T-helper 1 cell treated with Interleukin-12 subunit alpha and Interleukin-12 subunit beta and Interleukin-4 antibody, amounts not matched to agents 30 μg/mL and 1 μg/mL, for 36 hours (primary cell): ENCODE measurements at regions not wholly inside any gene's neighbourhood (a gene's known extent, or its start where the extent isn't known, plus 50 kb on each side); places are given as distances from the start of the nearest gene placed in this dataset.

ENCODE experiments used
- H3K27ac Mint-ChIP-seq: one replicate; pipeline ENCODE4 v1.8.0; 2021; ENCODE audit warnings: mild to moderate bottlenecking, mixed read lengths
- H3K27me3 Mint-ChIP-seq: one replicate; pipeline ENCODE4 v1.8.0; 2021; ENCODE audit warnings: low read depth, mixed read lengths
- H3K36me3 Mint-ChIP-seq: one replicate; pipeline ENCODE4 v1.8.0; 2021; ENCODE audit warnings: low read depth, mixed read lengths
- H3K4me1 Mint-ChIP-seq: one replicate; pipeline ENCODE4 v1.8.0; 2021; ENCODE audit warnings: low read depth, mixed read lengths
- H3K4me3 Mint-ChIP-seq: one replicate; pipeline ENCODE4 v1.8.0; 2021; ENCODE audit warnings: mild to moderate bottlenecking, moderate library complexity, mixed read lengths
- H3K9me3 Mint-ChIP-seq: one replicate; pipeline ENCODE4 v1.8.0; 2021; ENCODE audit warnings: mixed read lengths

DNA sequence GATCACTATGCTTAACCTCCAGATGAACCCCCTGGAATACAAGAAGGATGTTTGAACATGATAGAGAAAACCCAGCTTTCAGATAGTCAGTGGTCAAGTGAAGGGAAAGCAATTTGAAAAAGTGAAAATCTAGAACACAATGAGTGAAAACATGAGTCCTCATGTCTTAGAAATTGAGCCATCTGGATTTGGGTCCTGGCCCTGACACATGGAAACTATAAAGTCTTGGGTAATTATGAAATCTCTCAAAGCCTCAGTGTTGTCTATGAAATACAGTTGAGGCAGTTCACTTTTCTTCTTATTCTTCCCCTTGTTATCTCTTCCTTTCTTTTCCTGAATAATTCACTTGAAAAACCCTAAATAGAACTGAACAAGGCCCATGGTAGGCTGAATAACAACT, 120.6 kb downstream of the EN1 start:
- Mint-ChIP-seq H3K27ac (no peak overlapping the region), H3K27me3 (peaks cover 3% of the 10 kb centered on the region), H3K36me3 (no peaks in the 10 kb centered on the region), H3K4me3 (no peak overlapping the region), H3K4me1 (no peaks in the 10 kb centered on the region), H3K9me3 (no peaks in the 10 kb centered on the region)

DNA sequence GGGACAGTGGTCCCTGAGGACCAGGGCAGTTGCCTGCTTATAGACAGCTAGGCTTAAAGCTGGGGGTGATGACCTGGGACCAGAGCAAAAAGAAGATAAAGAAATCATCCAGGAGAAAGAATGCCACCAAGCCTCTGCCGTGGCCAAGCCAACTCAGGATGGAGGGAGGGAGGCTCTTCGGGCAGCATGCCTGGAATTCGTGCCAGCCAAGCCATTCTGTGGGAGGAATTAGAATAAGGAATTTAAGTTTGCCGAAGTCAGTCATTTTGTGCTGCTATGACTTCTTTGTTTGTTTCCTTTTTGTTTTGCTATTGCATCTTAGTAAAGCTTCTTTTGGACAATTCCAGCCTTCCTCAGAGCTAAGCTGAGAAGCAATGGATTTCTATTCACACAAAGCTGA, 124.1 kb downstream of the EN1 start:
- Mint-ChIP-seq H3K27me3 (peaks cover 3% of the 10 kb centered on the region), H3K4me1 (no peaks in the 10 kb centered on the region), H3K27ac (no peak overlapping the region), H3K9me3 (no peaks in the 10 kb centered on the region), H3K4me3 (no peak overlapping the region), H3K36me3 (no peaks in the 10 kb centered on the region)

DNA sequence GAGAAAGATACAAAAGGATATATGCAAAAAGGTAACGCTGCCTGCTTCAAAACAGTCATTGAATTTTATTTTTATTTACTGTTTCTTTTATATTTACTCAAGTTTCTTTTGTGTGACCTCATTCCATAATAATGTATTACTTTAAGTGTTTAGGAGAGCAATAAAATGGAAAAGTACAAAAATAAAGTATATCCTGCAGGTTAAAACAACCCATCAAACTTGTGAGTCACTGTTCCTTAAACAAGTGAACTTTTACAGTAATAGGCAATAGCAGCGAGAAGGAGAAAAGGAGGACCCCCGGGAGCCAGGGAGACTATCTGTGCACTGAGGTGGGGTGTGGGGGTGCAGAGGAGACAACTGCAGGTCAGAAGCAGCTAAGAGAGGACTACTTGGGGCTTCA, 124.5 kb downstream of the EN1 start:
- no peaks in the 10 kb centered on the region for H3K9me3 Mint-ChIP-seq
- H3K27ac Mint-ChIP-seq: no peak overlapping the region
- no peak overlapping the region for H3K4me3 Mint-ChIP-seq
- peaks cover 3% of the 10 kb centered on the region for H3K27me3 Mint-ChIP-seq
- no peaks in the 10 kb centered on the region for H3K36me3 Mint-ChIP-seq
- H3K4me1 Mint-ChIP-seq: no peaks in the 10 kb centered on the region

DNA sequence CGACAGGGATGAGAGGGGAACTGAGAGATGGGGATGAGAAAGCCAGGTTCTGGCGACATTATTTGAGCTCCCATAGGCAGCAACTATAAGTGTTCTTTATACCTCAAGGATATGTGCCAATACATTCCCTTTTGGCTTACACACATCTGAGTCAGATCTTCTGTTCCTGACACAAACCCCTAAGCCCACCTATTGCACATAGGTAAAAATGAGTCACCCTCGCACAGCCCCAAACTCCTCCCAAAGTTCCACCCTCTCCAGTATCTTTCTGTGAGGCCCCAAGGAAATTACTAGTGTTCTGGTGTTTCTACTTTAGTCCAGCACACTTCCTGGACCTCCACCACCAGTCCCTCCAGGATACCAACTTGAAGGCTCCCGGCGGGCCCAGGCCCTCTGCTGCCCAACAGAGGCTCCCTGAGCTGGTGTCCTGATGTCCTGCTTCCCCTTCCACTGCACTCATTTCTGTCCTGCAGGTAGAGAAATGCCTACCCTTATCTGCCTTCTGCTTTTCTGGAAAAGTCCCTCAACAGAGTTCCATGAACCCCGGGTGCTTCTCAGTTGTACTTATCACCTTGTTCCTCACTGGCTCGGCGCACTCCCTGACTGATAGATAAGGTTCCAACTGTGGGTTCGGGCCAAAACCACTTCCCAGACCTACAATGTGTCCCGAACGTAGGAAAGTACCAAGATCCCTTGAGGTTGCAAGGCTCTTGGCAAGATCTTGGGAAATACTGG, 125.5 kb downstream of the EN1 start:
- H3K4me1 Mint-ChIP-seq: no peaks in the 10 kb centered on the region
- peaks cover under 1% of the 10 kb centered on the region for H3K27me3 Mint-ChIP-seq
- no peaks in the 10 kb centered on the region for H3K9me3 Mint-ChIP-seq
- no peak overlapping the region for H3K27ac Mint-ChIP-seq
- no peaks in the 10 kb centered on the region for H3K36me3 Mint-ChIP-seq
- H3K4me3 Mint-ChIP-seq: no peak overlapping the region

DNA sequence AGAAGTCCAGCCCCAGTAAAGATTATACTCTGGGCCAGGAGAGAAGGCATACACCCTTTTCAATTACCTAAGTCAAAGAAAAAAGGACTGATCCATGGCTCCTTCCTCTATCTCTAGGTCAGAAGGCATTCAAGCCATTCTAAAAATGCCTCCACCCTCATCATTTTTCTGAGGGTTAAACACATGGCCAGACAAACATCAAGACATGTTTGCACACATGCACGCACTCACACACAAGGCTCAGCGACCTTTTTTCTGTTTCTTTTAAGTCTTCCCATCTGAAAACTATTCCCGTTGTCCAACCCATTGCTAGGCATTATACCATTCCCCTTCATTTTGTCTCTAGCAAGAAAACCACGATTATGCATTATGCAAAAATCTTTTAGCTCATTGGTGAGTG, 126.6 kb downstream of the EN1 start:
- H3K4me1 Mint-ChIP-seq: no peaks in the 10 kb centered on the region
- H3K4me3 Mint-ChIP-seq: no peak overlapping the region
- no peaks in the 10 kb centered on the region for H3K27me3 Mint-ChIP-seq
- no peak overlapping the region for H3K27ac Mint-ChIP-seq
- no peaks in the 10 kb centered on the region for H3K9me3 Mint-ChIP-seq
- no peaks in the 10 kb centered on the region for H3K36me3 Mint-ChIP-seq

DNA sequence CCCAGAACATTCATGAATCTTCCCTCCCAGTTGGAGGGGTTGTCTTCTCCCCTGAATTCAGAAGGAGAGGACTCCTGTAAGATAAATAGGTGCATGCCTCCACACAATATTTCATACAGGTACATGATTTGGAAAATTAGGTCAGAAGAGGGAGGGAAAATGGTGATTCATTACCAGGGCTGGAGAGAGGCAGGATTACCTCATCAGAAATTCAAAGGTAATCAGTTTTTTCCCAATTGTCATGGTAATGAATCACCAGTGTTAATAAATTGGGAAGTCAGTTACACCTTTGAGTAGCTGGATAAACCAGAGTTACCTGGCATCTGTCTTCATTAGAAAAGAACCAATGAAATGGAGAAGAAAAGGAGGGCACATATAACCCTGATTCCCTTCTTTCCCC, 128.5 kb downstream of the EN1 start:
- H3K9me3 Mint-ChIP-seq: no peaks in the 10 kb centered on the region
- H3K27me3 Mint-ChIP-seq: no peaks in the 10 kb centered on the region
- H3K4me3 Mint-ChIP-seq: no peak overlapping the region
- no peaks in the 10 kb centered on the region for H3K4me1 Mint-ChIP-seq
- no peak overlapping the region for H3K27ac Mint-ChIP-seq
- H3K36me3 Mint-ChIP-seq: no peaks in the 10 kb centered on the region

DNA sequence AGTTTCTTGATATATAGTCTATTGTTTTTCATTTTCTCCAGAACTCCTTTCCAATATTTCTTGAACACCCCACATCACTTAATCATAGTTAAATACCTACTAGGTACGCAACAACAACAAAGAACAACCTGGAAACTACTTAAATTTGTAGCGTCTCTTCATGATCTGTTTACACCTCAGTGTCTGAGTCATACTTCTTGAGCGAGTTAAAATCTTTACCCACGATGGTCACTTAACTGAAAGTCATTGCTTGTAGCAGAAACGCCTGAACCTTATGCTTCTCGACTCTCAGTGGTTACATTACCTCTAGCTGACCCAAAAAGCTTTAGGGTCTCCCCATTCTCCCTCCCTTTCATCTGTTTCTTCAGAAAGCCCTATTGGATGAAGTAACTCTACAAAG, 131.3 kb downstream of the EN1 start:
- no peaks in the 10 kb centered on the region for H3K9me3 Mint-ChIP-seq
- no peaks in the 10 kb centered on the region for H3K27me3 Mint-ChIP-seq

DNA sequence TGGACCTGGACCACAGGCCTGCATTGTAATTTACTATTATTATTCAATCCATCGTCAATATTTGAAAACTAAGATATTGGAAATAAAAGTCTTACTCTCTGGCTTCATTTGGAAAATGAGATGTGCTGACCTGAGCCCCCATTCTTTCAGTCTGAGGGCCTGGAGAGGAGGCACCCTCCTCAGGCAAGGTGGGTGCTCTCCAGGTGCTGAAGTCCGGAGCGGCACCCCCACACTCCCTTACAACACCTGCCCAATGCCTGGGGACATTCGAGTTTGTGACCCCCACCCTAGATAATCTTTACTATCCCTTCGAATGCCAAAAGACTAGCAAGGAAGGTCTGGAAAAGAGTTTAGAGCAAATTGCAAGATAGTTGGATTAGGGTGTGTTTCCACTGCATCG, 133.3 kb downstream of the EN1 start:
- Mint-ChIP-seq H3K9me3 (no peaks in the 10 kb centered on the region), H3K27ac (no peak overlapping the region), H3K36me3 (no peaks in the 10 kb centered on the region), H3K4me1 (no peaks in the 10 kb centered on the region), H3K4me3 (no peak overlapping the region), H3K27me3 (no peaks in the 10 kb centered on the region)

More for the DNA sequence above, 131.3 kb downstream of the EN1 start:
- no peak overlapping the region for H3K27ac Mint-ChIP-seq
- no peaks in the 10 kb centered on the region for H3K36me3 Mint-ChIP-seq
- H3K4me3 Mint-ChIP-seq: no peak overlapping the region
- no peaks in the 10 kb centered on the region for H3K4me1 Mint-ChIP-seq

DNA sequence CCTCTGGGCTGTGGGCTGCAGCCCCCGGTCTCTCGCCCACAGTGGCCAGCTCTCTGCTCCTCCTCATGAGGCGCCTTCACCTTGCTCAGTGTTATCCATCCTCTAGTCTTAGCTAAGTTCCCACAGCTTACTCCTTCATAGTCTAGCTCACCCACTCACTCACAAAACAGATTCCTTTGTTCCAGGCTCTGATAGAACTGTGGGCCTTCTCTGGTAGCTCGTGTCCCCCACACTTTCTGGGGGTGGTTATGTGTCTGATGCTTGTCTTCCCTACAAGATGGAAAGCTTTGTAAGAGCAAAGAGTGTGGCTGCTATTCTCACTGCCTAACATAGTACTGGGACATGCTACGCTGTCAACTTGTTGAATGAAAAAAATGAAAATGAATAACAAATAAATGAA, 135.8 kb downstream of the EN1 start:
- Mint-ChIP-seq H3K4me1 (no peaks in the 10 kb centered on the region), H3K27me3 (no peaks in the 10 kb centered on the region), H3K9me3 (no peaks in the 10 kb centered on the region), H3K4me3 (no peak overlapping the region), H3K27ac (no peak overlapping the region), H3K36me3 (no peaks in the 10 kb centered on the region)

DNA sequence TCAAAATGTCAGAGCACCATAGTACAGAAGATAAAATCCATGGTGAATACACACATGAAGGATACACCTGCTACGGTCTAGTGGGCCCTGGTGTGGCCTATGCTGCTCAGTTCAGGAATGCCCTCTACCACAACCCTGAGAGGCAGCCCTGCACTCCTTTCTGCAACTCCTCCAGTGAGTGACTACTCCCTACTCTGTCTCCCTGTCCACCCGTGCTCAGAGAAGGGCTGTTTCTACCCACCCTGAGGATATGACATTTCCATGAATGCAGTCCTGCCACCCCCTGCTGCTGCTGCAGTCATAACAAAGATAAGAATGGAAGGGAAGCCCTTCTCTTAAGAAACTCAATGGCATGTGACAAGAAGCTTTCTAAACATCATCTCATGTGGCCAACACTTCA, 137.0 kb downstream of the EN1 start:
- Mint-ChIP-seq H3K4me1 (no peaks in the 10 kb centered on the region), H3K27me3 (no peaks in the 10 kb centered on the region), H3K4me3 (no peak overlapping the region), H3K9me3 (no peaks in the 10 kb centered on the region), H3K27ac (no peak overlapping the region), H3K36me3 (no peaks in the 10 kb centered on the region)

DNA sequence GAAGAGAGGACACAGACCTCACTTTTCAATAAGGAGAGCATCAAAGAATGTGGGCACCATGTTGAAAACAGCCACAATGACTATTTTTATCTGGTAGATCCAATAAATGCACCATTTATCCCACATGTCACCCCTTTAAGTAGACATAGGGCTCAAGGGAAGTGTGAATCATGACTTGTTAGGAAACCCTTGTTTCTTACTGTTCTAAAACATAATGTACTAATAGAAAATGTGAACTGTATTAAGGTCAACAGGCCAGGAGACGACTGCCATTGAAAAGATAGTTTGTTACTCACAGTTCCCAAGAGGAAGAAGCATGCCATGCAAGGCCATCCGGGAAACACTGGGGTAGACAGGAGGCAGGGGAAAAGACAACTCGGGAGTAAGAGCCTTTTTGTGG, 137.7 kb downstream of the EN1 start:
- Mint-ChIP-seq H3K36me3 (no peaks in the 10 kb centered on the region), H3K4me3 (no peak overlapping the region), H3K27ac (no peak overlapping the region), H3K4me1 (no peaks in the 10 kb centered on the region), H3K9me3 (no peaks in the 10 kb centered on the region), H3K27me3 (no peaks in the 10 kb centered on the region)

DNA sequence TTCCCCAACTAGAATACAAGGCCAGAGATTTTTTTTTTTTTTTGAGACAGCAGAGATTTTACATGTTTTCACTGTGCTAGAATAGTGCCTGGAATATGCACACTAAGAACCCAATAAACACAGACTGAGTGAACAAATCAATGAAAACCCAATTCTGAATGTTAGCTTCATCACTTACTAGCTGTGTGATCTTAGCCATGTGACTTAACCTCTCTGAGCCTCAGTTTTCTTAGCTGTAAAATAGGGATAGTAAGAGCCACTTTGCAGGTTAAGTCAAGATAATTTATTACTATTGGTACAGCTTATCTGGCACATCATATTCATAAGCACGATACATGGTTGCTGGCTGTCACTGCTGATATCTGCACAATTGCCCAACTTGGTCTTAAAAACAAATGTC, 140.6 kb downstream of the EN1 start:
- H3K27me3 Mint-ChIP-seq: no peaks in the 10 kb centered on the region
- H3K36me3 Mint-ChIP-seq: no peaks in the 10 kb centered on the region
- no peaks in the 10 kb centered on the region for H3K9me3 Mint-ChIP-seq
- H3K27ac Mint-ChIP-seq: no peak overlapping the region
- H3K4me1 Mint-ChIP-seq: no peaks in the 10 kb centered on the region
- H3K4me3 Mint-ChIP-seq: no peak overlapping the region

DNA sequence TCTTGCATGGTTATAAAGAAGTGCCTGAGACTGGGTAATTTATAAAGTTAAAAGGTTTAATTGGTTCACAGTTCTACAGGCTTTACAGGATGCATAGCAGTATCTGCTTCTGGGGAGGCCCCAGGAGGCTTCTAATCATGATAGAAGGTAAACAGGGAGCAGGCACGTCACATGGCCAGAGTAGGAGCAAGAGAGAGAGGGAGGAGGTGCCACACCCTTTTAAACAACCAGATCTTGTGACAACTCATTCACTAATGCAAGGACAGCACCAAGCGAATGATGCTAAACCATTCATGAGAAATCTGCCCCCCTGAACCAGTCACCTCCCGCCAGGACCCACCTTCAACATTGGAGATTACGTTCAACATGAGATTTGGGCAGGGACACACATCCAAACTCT, 141.1 kb downstream of the EN1 start:
- H3K27ac Mint-ChIP-seq: no peak overlapping the region
- H3K4me3 Mint-ChIP-seq: no peak overlapping the region
- no peaks in the 10 kb centered on the region for H3K9me3 Mint-ChIP-seq
- no peaks in the 10 kb centered on the region for H3K4me1 Mint-ChIP-seq
- no peaks in the 10 kb centered on the region for H3K27me3 Mint-ChIP-seq
- no peaks in the 10 kb centered on the region for H3K36me3 Mint-ChIP-seq

DNA sequence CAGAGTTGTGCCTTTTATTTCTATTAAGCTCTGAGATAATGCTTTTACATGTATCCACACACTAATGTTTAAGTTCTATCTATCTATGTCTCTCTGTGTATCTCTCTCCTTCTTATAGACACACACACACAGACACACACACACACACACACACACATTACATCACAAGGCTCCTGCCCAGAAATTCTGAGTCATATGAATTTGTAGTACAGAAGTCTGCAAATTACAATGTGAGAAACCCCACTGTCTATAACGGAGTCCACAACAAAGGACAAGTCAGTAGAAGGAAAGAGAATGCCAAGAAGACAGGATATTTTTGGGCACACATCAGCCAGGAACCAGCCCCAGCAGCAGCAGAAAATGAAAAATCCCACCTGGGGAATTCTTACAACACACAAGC, 142.4 kb downstream of the EN1 start:
- no peak overlapping the region for H3K27ac Mint-ChIP-seq
- no peak overlapping the region for H3K4me3 Mint-ChIP-seq
- no peaks in the 10 kb centered on the region for H3K36me3 Mint-ChIP-seq
- no peaks in the 10 kb centered on the region for H3K4me1 Mint-ChIP-seq
- H3K9me3 Mint-ChIP-seq: no peaks in the 10 kb centered on the region
- no peaks in the 10 kb centered on the region for H3K27me3 Mint-ChIP-seq

DNA sequence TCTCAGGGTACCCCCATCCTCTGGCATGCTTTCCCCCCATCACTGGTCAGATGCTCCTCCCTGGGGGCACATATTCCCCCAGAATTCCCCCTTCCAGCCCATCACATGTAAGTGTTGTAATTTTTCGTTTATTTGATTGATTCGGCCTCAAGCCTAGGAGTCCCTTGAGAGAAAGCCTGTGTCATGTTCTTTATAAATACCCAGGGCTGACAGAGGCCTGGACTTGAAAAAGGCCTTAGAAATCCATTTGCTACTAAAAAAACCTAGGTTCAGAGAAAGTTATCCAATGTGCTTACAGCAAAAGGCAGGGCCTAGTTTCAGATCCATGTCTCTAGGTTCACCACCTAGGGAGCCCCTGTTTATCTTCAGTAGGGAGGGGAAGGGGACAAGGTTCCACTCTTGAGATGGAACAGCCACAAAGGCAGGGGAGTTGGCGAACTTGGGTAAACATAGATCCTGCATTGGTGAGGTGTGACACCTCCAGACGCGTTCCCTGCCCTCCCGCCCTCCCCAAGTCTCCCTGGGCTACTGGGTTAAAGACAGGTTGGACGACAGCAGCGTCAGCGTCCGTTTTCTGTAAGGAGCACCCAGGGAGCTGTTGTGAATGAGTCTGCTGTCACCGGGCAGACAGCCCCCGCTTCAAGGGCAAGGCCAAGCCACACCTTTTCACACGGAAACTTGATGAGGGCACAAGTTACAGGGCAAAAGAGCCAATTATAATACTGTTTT, 147.8 kb downstream of the EN1 start:
- Mint-ChIP-seq H3K4me1 (no peaks in the 10 kb centered on the region), H3K36me3 (no peaks in the 10 kb centered on the region), H3K4me3 (no peak overlapping the region), H3K27me3 (no peaks in the 10 kb centered on the region), H3K27ac (no peak overlapping the region), H3K9me3 (no peaks in the 10 kb centered on the region)
